NB4 (cell line): ENCODE measurements at regions not wholly inside any gene's neighbourhood (a gene's known extent, or its start where the extent isn't known, plus 50 kb on each side); places are given as distances from the start of the nearest gene placed in this dataset.
"Not testable (repeated sequence)": the region's sequence is repeated elsewhere in the genome, so short reads cannot be mapped to it uniquely, and the experiment has no call there.

Experiments used
- DNase-seq: peaks from one replicate; pipeline ENCODE4 v3.0.0; 2010; ENCODE audit warnings: low read depth
- H3K4me3 ChIP-seq: one replicate; pipeline ENCODE4 v1.5.1; 2011; ENCODE audit warnings: mild to moderate bottlenecking, low read depth, low read length, moderate library complexity
- MYC ChIP-seq: IDR thresholded peaks from 2 replicates; pipeline ENCODE4 v1.6.1; 2011; ENCODE audit warnings: low read depth, low read length
- POLR2A ChIP-seq: IDR thresholded peaks from 2 replicates; pipeline ENCODE4 v1.6.1; 2011; ENCODE audit warnings: mild to moderate bottlenecking; ENCODE audit not compliant: insufficient read length; ENCODE audit errors: extremely low read depth
- TF ChIP-seq, protein P1 (sequence below): IDR thresholded peaks from 2 replicates; pipeline ENCODE4 v1.6.1; 2011; ENCODE audit warnings: low read depth, low read length
- TF ChIP-seq, protein P2 (sequence below): IDR thresholded peaks from one replicate; pipeline ENCODE4 v1.5.1; 2012; ENCODE audit warnings: low read depth, low read length

DNA sequence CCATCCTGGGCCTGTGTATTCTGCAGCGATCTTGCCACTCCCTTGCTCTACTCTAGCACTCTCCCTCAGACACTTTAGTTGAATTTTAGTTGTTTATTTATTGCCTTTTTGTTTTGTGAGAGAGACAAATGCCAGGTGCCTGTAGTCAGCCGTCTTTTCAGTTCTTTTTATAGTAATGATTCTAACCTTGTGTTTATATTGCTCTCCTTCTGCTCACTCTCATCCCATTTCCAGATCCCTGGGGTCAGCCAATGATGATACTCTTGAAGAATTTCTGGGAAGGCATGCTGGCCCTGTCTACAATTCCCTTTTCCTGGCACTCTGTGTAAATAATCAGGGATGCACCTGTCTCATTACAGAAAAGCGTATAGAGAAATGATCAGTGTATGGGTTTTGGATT, 334.1 kb upstream of the MIS18BP1 start:
- TF ChIP-seq MYC, result no peak
- TF ChIP-seq, protein P1, sequence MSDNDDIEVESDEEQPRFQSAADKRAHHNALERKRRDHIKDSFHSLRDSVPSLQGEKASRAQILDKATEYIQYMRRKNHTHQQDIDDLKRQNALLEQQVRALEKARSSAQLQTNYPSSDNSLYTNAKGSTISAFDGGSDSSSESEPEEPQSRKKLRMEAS, result no peak
- TF ChIP-seq, protein P2, sequence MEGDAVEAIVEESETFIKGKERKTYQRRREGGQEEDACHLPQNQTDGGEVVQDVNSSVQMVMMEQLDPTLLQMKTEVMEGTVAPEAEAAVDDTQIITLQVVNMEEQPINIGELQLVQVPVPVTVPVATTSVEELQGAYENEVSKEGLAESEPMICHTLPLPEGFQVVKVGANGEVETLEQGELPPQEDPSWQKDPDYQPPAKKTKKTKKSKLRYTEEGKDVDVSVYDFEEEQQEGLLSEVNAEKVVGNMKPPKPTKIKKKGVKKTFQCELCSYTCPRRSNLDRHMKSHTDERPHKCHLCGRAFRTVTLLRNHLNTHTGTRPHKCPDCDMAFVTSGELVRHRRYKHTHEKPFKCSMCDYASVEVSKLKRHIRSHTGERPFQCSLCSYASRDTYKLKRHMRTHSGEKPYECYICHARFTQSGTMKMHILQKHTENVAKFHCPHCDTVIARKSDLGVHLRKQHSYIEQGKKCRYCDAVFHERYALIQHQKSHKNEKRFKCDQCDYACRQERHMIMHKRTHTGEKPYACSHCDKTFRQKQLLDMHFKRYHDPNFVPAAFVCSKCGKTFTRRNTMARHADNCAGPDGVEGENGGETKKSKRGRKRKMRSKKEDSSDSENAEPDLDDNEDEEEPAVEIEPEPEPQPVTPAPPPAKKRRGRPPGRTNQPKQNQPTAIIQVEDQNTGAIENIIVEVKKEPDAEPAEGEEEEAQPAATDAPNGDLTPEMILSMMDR, result no peak
- no peak for TF ChIP-seq POLR2A
- no peak overlapping the region for H3K4me3 ChIP-seq
- no peak for DNase-seq

DNA sequence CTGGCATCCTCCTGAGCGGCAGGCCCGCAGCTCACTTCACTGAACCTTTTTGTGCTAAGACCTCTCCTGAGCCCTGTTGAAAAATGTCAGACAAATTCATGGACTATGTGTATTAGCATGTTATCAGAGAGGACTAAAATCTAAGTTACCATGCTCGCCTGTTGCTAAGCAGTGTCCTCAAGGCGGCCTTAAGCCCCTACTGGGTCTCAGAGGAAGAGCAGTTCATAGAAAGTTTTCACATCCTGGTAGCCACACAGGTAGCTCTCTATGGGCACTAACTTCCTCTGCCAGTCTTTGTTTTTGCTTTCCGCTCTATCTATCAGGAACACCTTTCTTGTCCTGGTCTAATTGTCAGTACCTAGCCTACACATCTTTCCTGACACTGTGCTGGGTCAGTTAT, 306.6 kb upstream of the MIS18BP1 start:
- DNase-seq, result no peak
- TF ChIP-seq POLR2A, result no peak
- TF ChIP-seq, protein P1, result no peak
- TF ChIP-seq, protein P2, result no peak

DNA sequence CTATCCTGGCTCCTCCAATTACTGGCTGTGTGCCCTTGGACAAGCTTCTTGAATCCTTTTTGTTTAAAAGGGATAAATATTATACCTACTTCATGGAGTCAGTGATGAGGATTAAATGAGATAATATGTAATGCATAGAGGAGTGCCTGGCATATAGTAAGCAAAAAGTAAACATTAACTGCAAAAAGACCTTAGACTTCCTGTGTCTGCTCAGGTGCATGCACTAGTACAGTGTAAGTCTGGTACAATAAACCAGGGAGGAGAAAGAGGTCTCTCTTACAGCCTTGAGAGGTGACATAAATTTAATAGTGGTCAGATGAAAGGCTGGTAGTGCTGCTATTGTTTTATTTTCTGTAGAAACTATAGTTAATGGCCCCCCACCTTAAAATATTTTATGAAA, 305.2 kb upstream of the MIS18BP1 start:
- DNase-seq, result no peak
- H3K4me3 ChIP-seq, result no peak overlapping the region
- TF ChIP-seq POLR2A (no peak), MYC (no peak)
- TF ChIP-seq, protein P2, result no peak
- TF ChIP-seq, protein P1, result no peak

More for the DNA sequence above, 306.6 kb upstream of the MIS18BP1 start:
- no peak overlapping the region for H3K4me3 ChIP-seq

DNA sequence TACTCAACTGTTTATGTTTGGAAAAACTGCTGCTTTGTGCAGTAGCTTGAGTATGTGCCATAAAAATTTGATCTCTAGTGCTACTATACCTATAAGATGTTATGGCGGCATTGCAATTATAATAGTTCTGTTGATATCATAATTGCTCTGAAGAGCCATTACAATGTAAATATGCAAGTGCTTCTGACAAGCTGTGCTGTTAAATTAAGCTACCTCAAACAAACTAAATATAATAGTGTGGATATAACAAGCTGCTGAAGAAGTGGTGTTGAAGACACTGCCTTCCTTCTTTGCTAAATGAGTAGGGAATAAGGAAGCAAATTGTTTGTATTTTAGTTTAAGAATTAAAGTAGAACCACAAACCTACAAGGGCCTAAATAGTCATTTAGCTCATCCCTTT, 301.0 kb upstream of the MIS18BP1 start:
- no peak for TF ChIP-seq MYC
- TF ChIP-seq, protein P2, result no peak
- TF ChIP-seq, protein P1, result no peak
- no peak for TF ChIP-seq POLR2A
- H3K4me3 ChIP-seq, result no peak overlapping the region
- no peak for DNase-seq

DNA sequence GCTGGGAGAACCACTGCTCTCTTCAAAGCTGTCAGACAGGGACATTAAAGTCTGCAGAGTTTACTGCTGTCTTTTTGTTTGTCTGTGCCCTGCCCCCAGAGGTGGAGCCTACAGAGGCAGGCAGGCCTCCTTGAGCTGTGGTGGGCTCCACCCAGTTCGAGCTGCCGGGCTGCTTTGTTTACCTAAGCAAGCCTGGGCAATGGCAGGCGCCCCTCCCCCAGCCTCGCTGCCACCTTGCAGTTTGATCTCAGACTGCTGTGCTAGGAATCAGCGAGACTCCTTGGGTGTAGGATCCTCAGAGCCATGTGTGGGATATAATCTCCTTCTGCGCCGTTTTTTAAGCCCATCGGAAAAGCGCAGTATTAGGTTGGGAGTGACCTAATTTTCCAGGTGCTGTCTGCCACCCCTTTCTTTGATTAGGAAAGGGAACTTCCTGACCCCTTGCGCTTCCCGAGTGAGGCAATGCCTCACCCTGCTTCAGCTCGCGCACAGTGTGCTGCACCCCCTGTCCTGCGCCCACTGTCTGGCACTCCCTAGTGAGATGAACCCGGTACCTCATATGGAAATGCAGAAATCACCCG, 298.3 kb upstream of the MIS18BP1 start:
- DNase-seq, H3K4me3 ChIP-seq: not testable (repeated sequence)

DNA sequence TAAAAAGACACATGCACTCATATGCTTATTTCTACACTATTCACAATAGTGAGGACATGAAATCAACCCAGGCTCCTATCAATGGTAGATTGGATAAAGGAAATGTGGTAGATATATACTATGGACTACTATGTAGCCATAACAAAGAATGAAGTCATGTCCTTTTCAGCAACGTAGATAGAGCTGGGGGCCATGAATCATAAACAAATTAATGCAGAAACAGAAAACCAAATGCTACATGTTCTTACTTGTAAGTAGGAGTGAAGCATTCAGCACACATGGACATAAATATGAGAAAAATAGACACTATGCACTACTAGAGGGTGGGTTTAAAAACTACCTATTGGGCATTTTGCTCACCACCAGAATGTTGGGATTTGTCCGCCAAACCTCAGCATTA, 278.0 kb upstream of the MIS18BP1 start:
- no peak overlapping the region for H3K4me3 ChIP-seq
- no peak for DNase-seq
- no peak for TF ChIP-seq POLR2A
- TF ChIP-seq, protein P2, result no peak
- TF ChIP-seq, protein P1, result no peak
- TF ChIP-seq MYC, result no peak
